Inflammatory macrophage (primary cell): ENCODE measurements at regions not wholly inside any gene's neighbourhood (a gene's known extent, or its start where the extent isn't known, plus 50 kb on each side); places are given as distances from the start of the nearest gene placed in this dataset.

ENCODE experiments used
- DNase-seq, 2 donors: peaks; one replicate each; pipeline ENCODE4 v3.0.0-alpha.2; 2020 to 2022

DNA sequence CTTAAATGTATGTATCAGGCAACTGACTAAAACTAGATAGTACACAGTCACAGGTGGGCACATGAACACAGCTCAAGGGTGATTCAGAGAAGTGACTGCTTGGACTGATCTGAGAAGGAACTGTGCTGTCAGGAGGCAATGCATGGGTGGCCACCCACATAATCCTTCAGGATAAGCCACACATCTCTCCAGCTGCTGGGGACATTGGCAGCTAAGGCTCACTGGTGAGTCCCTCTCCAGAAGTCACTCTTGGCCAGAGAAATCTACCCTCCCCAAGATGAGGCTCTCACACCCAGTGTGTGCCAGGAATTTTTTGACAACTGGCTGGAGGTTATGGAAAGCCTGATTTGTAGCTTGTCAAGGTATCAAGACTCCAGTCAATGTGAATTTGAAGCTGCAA is 302.4 kb upstream of the NEBL start:
- no peak for DNase-seq

DNA sequence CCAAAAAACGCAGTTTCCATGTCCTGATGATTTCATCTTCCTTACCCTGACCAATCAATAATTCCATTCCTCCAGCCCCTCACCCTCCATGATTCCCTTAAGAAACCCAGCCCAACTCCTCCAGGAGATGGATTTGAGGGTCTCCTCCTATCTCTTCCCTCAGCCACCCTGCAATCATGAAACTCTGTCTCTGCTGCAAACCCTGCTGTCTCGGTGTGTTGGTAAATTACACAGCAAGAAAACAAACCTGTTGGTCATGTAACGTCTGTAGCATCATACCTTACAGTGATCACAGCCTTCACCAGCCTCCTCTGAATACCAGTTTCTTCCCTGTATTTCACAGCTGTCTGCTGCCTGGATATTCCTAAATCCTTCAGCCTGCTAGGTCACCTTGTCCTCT is 300.7 kb upstream of the NEBL start:
- no peak for DNase-seq

DNA sequence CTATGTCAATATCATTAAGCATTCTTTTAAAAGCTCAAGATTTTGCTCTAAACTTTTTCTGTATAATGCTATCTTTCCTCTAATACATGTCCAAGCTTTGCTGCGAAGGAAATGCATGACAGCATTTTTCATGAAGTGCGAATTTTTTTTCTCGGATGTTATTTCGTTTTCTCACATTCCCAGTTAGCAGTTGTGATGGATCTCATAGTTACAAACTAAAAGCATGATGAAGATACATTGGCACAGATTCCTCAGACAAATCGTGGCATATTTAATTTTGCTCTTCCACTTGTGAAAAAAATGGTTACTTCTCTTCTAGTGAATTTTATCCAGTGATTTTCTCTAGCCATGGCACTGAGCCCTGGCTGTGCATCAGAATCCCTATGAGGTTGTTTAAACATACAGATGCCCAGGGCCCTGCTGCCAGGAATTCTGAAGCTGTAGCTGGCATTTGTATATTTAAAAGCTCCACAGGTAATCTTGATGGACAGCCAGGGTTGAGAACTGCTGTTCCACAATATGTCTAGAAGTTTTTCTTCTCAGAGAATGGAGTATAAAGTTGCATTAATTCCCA is 299.8 kb upstream of the NEBL start:
- DNase-seq = no peak

DNA sequence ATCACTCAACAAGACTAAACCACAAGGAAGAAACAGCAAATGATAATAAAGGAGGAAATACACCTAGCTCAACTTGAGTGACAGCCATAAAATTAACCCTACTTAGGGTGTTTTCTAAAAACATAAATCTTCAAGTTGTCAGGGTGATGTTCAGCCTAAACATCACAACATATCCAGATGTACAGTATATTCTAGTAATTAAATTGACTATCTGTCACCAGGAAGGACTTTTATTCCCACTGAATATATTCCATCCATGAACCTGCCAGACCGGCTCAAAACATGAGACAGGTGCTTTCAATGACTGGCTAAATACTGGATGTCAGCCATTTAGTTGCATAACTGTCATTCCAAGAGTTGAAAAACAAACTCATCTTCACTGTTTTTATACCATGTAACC is 298.1 kb upstream of the NEBL start:
- no peak for DNase-seq

DNA sequence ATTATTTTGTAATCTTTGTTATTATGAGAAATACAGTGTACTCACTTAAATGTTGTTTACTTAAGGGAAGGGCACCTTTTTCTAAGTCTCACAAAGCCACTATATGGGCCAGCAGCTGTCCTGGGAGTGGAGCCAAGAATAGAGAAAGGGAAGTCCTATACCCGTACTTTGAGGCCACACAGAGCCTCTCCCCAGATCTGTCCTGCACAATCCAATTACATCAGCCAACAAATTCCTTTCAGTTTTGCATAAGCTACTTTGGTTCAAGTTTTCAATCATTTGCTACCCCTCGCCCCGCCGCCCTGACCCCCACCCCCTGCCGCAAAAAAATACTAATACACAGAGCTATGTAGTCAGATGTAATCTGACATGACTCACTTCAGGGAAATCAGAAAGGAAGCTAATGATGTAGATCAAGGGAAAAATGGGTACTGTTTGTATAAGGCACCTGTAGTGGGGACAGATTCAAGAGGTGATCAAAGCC is 297.4 kb upstream of the NEBL start:
- peak in 1 of 2 donors; percentile 19 for DNase-seq

DNA sequence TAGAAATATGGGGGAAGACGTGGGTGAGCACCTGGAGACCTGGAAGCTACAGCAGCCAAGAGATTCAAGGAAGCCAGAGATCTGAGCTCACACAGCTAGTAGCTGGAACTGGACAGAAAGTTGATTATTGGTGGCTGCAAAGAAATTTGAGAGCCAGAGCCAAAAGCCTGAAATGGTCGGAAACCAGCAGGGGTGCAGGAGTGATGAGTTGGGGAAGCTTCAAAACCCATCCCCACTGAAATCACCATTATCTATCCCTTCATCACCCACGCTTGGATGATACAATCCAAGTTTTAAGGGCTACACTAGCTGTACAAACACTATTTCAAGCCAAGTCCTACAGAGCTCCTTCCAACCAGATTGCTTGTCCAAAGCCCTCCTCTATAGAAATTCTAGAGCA is 296.1 kb upstream of the NEBL start:
- DNase-seq = no peak

DNA sequence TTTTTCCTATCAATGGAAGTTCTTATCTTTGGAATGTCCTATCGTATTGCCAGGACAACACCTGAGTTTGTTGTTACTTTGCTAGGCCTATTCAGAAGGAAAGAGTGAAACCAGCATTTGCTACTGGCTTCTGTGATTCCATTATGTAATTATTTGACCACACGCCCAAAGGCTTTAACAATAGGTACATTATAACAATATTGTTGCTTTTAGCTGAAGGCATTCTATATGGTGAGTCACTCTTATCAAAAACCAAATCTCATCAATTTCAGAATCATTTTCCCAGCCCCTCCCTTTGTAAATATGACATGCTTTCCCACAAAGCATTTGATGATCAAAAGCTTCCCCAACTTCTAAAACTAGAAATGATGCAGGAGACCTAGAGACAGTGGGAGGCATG is 294.4 kb upstream of the NEBL start:
- DNase-seq = no peak

DNA sequence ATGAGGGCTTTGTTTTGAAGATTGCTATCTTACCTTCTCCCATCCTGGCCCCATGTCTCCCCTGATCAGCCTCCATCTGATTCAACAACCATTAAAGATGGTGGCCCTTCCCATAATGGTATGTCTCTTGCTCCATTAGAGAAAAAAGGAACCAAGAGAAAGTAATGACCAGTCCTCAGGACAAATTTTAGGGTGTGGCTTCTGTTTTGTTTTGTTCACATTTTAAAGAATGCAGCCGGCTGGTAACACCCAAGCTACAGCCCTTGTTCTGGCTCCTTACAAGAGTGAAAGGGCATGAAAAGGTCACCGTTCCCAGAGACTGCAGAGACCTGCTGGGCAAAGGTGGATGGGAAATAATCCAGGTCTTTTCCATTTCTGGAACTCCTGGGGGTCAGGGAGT is 287.9 kb upstream of the NEBL start:
- no peak for DNase-seq

DNA sequence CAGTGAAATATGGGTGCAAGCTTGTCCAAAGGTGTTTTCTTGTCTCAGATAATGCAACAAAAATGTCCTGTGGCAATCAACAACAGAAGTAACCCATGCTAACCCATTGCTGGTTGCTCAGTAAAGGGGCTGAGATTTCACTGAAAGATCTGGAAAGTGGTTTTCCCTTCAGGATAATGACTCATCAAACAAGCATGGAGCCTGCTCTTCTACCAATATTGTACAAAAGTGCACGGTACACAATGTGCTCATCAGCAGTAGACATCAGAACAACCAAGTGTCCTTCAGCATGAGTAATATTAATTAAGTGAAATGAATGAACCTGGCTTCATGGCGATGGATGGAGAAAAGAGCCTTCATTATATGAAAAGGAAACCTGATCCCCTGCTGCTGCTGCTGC is 287.1 kb upstream of the NEBL start:
- no peak for DNase-seq

DNA sequence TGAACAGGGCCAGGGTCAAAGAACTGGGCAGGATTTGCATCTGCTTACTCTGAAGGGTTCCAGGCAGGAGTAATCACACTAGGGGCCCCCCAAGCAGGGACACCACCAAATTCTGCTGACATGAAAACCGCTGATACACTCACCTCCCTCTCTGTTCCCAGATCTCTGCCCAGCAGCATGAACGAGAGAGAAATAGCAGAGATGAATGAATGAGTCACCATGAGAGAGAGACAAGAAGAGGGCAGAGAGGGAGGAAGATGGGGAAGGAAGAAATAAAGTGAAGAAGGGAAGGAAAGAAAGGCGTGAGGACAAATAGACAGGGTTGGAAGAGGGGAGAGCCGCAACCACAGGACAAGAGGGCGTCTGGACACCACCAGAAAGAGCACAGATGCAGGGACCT is 285.9 kb upstream of the NEBL start:
- no peak for DNase-seq

DNA sequence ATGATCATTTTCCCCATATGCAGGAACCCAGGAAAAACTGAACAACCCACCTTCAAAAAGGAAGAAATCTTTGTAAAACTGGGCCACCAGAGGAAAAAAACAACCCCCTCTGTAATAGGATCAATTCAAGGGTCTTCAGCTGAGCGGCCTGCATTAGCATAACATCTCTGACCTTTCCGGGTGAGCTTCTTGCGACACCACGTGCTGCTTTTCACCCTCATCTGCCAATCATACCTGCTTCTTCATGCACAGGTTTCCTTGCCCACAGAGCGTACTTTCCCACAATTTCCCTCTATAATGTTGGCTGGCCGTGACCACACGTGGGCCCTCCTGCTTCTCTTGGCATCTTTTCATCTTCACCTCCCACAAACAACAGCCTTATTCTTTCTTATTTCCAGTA is 284.3 kb upstream of the NEBL start:
- no peak for DNase-seq

DNA sequence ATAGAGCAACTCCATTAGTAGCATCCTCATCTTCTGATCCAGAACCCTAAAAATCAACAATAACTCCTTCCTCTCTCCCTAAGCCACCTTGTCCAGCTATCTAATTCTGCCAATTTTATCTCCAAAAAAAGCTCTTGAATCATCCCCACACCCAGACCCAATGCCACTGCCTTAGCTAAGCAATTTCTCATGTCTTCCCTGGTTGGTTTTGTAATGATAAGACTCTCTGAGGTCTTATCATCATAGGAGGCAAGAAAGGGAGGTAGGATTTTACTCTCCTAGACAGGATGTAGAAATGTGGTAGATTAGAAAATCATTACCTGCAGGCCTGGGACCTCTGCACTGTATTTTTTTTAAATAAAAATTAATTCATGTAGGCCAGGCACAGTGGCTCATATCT is 283.5 kb upstream of the NEBL start:
- DNase-seq = no peak

DNA sequence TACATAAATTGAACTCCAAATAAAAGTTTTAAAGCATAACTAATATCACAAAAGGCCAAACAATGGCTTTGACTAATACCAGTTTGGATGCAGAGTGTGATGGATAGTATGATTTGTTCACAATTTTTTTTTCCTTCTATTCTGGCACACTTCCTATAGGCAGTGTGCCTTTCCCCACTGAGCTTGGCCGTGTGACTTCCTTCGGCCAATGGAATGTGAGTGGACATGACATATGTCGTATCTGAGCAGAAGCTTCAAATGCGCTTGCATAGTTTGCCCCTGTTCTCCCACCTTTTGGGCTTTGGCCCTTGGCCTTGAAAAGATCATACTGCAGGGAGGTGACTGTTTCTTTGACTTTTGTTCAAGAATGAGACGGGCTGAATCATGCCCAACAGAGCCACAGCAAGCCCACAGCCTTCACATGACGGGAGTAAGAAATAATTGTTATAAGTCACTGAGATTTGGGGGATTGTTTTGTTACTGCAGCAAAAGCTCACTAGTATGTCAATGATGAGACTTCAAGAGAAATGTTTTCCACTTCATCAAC is 279.9 kb upstream of the NEBL start:
- no peak for DNase-seq

DNA sequence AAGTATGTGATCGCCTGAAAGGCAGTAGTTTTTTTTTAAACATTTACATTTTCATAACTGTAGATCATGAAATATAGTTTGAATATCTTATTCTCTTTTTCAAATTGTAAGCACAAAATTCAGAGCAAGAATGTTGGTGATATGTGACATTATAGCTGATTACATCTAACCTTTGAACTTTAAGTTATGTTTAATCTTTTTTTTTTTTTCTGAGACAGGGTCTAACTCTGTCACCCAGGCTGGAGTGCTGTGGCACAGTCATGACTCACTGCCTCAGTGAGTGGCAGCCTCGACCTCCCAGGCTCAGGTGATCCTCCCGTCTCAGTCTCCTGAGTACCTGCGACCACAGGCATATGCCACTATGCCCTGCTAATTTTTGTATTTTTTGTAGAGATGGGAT is 278.7 kb upstream of the NEBL start:
- no peak for DNase-seq

DNA sequence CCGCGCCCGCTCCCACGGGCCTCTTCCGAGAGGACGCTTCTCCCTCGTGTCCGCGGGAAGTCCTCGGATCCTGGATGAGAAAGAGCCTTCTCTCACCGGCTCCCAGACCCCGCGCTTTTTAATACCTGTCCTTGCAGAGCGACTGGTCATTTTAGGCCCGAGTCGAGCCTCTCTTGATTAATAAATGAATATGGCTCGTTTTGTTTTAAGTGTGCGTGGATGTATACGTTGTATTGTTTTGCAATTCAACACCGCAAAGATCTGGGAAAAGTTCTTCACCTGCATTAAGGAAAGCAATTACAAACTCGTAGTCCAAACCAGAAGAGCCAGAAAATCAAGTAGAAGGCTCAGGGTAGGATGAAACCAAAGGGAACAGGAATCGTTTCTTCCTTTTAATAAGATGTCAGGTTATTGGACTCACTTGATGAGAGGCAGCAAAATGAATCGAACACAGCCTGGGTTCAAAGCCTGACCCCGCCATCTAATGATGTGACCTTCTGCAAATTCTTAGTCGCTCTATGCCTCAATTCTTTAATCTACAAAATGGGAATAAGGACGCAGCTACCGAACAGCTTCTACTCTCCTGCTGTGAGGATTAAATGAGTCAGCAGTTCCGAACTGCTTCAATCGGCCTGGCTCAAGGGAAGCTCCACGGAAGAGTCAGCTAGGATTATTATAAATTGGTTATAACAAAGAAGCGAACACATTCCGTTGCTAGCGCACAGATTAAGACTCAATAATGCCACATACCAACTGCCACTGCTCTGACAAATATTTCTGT is 277.8 kb upstream of the NEBL start:
- DNase-seq = no peak

DNA sequence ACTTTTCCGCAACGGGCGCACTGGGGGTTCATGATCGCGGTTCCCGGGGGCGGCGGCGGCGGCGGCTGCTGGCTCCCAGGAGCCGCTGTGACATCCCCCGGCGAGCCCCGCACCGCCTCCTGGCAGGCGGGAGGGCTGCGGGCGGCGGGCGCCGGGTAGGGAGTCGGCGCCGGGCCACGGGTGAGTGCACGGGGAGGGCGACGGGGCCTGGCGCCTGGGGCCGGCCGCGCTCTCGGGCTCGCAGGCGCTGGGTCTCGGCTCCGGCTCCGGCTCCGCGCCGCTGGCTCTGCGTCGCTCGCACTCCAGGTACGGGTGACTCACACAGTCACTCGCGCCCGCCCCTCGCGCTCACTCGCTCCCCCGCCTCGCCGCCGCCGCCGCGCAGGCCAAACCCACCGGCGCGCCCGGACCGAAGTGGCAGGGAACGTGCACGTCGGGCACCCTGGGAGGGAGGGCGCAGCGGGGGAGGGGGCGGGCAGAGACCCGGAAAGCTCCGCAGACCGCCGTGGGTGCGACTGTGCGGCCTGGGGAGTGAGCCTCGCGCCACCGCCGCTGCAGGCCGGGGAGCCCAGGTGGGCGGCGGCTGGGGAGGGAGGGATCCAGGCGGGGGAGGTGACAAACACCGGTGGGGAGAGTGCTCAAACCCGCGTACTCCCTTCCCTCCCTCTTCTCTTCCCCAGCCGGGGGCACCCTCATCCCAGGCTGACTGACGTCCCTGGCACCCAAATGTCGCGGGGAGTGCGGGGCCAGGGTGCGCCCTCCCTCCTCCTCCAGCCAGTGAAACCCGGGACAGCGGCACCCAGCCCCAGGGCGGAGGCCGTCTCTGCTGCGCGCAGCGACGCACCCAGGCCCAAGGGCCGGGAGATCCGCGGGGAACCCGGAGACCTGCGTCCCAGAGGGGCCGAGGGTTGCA is 276.9 kb upstream of the NEBL start:
- DNase-seq = no peak

DNA sequence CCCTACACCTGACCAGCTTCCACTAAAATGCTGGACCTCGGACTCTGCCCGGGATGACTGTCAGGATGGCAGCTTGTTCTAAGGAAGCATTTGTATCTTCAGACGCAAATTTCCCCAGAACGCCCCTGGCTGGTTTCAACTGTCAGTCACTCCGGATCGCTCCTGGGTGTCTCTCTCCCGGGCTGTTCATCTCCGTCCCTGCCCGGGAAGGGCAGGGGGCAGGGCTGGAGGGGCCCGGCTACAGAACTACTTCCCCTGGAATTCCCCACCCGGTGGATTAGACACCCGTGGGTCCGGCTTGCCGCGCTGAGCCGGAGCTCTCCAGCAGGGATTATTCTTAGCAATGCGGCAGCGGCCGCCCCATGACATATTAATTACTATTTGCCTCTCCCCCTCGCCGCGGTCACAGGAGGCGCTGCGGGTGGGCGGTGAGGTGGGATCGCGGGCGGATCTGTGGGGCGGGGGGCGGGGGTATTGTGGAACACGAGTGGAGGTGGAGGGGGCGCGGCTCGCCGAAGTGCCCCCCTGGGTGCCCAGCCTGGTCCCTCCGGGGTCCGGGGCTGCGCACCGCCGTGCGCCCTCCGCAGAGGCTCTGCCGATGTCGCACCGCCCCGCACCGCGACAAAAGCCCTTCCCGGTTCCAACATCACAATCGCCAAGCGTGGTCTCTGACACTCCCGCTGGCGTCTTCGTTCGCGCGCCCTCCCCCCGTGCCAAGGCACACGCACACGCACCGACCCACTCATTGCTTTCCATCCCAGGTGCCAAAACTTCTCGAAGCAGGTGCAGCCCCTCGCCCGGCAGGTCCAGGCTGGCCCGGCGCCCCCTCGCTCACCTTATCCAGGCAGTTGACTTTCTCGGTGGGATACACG is 276.1 kb upstream of the NEBL start:
- no peak for DNase-seq

DNA sequence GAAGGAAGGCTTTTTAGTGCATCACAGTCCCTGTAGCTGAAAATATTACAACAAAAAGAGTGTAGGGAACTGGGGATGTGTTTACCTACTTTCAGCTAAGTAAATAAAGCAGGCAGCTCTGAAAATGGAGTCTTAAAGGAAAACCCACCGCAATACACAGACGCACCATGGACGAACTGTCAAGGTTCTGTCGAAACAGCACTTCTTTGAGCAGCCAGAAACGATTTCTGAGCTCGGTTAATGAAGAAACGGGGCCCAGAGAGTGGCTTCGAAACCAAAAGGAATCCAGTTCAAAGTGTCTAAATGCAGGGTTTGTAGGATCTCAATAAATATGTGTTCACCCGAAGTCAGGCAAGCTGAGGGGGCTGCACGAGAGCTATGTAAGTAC is 275.4 kb upstream of the NEBL start:
- no peak for DNase-seq

DNA sequence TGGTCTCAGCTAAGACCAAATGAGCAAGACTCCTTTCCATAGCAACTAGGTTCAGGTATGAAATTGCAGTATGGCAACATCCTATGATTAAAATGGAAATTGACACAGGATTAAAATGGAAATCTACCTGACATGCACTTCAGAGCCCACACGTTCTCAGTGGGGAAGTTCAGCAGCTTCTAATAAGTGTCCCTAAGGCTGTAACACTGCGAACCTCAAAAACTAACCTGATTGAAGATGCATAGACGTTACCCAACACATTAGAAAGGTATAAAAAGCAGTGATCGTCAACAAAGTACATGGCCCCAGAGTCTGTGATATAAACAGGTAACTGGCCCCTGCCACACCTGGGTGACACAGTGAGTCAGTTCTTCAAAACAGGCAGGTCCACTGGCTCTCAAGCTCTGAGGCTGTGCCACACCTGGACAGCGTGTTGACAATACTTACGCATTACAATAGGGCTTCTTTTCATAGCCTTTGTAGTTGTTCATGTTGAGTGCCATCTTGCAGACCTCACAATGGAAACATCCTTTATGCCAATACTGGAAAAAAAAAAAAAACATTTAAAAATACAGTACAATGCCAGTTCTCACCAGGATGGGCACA is 274.9 kb upstream of the NEBL start:
- no peak for DNase-seq

DNA sequence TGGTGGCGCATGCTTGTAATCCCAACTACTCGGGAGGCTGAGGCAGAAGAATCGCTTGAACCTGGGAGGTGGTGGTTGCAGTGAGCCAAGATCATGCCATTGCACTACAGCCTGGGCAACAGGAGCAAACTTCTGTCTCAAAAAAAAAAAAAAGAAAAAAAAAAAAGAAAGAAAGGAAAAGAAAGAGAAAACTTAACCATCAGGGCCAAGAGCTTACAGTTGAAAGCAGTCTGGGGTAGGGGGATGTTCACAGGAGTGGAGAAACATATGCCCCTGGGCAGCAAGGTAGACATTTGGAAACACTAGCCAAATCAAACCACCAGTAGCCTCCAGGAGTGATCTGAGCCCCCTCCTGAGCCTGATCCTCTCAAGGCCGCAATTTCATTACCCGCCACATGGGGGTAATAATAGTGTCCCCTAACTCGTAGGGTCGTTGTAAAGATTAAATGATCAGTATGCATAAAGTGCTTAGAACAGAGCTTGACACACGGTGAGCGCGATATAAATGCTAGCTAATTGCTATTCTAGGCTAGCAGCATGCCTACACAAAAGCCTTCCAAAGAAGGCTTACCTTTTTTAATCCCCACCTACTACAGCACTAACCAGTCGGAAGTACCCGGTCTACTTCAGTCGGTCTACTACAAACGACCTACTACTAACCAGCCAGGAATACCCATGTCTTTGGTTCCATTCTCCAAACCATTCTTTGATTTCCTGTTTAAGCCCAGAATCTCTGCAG is 274.3 kb upstream of the NEBL start:
- no peak for DNase-seq

DNA sequence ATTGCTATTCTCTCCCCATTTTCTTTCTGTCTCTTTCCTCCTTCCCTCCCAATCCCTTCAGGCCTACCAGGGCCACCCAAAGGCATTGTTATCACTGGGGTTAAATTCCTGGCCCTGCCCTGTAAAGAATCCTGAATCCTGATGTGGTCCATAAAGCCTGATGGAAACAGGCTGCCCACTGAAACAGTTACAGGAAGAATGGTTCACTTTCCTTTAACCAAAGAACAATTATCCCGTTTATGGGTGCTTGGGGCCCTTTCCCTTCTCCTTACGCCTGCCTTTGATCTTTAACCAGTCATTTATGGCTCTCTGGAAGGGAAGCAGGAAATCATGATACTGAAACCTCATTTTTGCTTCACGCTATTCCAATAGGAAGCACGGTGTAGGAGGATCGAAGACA is 273.1 kb upstream of the NEBL start:
- DNase-seq = no peak
